ENCODE measurements at regions not wholly inside any gene's neighbourhood (a gene's known extent, or its start where the extent isn't known, plus 50 kb on each side); places are given as distances from the start of the nearest gene placed in this dataset.

- DNase-seq (ENCODE audit: low read depth, low spot score): no peak
- H3K4me2 ChIP-seq (ENCODE audit: control insufficient read depth, extremely low read depth, insufficient read depth, low read depth, low read length): peak overlapping the region; percentile 70
- H3K9me1 ChIP-seq (ENCODE audit: control insufficient read depth, extremely low read depth, insufficient read depth, low read length): no peaks in the 10 kb centered on the region
- H3K36me3 ChIP-seq (ENCODE audit: control insufficient read depth in 2 of 2, extremely low read depth in 1 of 2, insufficient read depth in 2 of 2, low read length in 2 of 2): no peaks in the 10 kb centered on the region
- no peaks in the 10 kb centered on the region for H3K27me3 ChIP-seq (ENCODE audit: control insufficient read depth, extremely low read depth, insufficient read depth, low read length)
- peak overlapping the region; percentile 45 for H3K27ac ChIP-seq (ENCODE audit: control insufficient read depth, insufficient read depth, low read length)
- H4K20me1 ChIP-seq (ENCODE audit: control insufficient read depth, extremely low read depth, insufficient read depth, low read length): no peaks in the 10 kb centered on the region
- H3K9ac ChIP-seq (ENCODE audit: control insufficient read depth, extremely low read depth, insufficient read depth, low read length): peak overlapping the region; percentile 46
- peak overlapping the region in 1 of 3 experiments; percentile 36 for H3K4me3 ChIP-seq (ENCODE audit: control insufficient read depth in 2 of 3, extremely low read depth in 1 of 3, insufficient read depth in 2 of 3, low read depth in 1 of 3, low read length in 3 of 3)
- H3K4me1 ChIP-seq (ENCODE audit: control insufficient read depth, extremely low read depth, insufficient read depth, low read length): peaks cover 61% of the 10 kb centered on the region
- H2AFZ ChIP-seq (ENCODE audit: control insufficient read depth, low read length): peak overlapping the region; percentile 21
- TF ChIP-seq EZH2 (IDR thresholded peaks at IDR 0.05; ENCODE audit: low read length) (no peak), CTCF (optimal IDR thresholded peaks at IDR 0.05 in 1 of 3, IDR thresholded peaks at IDR 0.05 in 1 of 3, conservative IDR thresholded peaks at IDR 0.05 in 1 of 3; ENCODE audit: extremely low read depth in 1 of 3, insufficient read depth in 2 of 3, low read length in 3 of 3) (no peak)
- dilution Hi-C loops (cut with MboI; ENCODE audit: extremely low pct_ligation_motif_present, low sequenced_read_pairs): no loop called here
- FAIRE-seq: peak; percentile 91
- no peaks in the 10 kb centered on the region for H3K79me2 ChIP-seq (ENCODE audit: control insufficient read depth, insufficient read depth, low read length)
- no peaks in the 10 kb centered on the region for H3K9me3 ChIP-seq (ENCODE audit: control insufficient read depth, low read depth, low read length)
These were observed 86.2 kb upstream of the THBS2 start for GRCh38 chr6:169339731-169340309.

GRCh38 chr6:169339025-169339424 is 85.4 kb upstream of the THBS2 start:
- no peaks in the 10 kb centered on the region for H3K79me2 ChIP-seq (ENCODE audit: control insufficient read depth, insufficient read depth, low read length)
- no peaks in the 10 kb centered on the region for H3K36me3 ChIP-seq (ENCODE audit: control insufficient read depth in 2 of 2, extremely low read depth in 1 of 2, insufficient read depth in 2 of 2, low read length in 2 of 2)
- no peaks in the 10 kb centered on the region for H3K9me1 ChIP-seq (ENCODE audit: control insufficient read depth, extremely low read depth, insufficient read depth, low read length)
- no peaks in the 10 kb centered on the region for H4K20me1 ChIP-seq (ENCODE audit: control insufficient read depth, extremely low read depth, insufficient read depth, low read length)
- dilution Hi-C loops (cut with MboI; ENCODE audit: extremely low pct_ligation_motif_present, low sequenced_read_pairs): no loop called here
- H3K4me1 ChIP-seq (ENCODE audit: control insufficient read depth, extremely low read depth, insufficient read depth, low read length): peaks cover 55% of the 10 kb centered on the region
- FAIRE-seq (no peak), DNase-seq (ENCODE audit: low read depth, low spot score) (no peak)
- H3K9me3 ChIP-seq (ENCODE audit: control insufficient read depth, low read depth, low read length): no peaks in the 10 kb centered on the region
- H3K4me2 ChIP-seq (ENCODE audit: control insufficient read depth, extremely low read depth, insufficient read depth, low read depth, low read length): no peak overlapping the region
- H3K27me3 ChIP-seq (ENCODE audit: control insufficient read depth, extremely low read depth, insufficient read depth, low read length): no peaks in the 10 kb centered on the region
- H3K9ac ChIP-seq (ENCODE audit: control insufficient read depth, extremely low read depth, insufficient read depth, low read length): no peak overlapping the region
- no peak overlapping the region for H3K4me3 ChIP-seq (ENCODE audit: control insufficient read depth in 2 of 3, extremely low read depth in 1 of 3, insufficient read depth in 2 of 3, low read depth in 1 of 3, low read length in 3 of 3)
- H3K27ac ChIP-seq (ENCODE audit: control insufficient read depth, insufficient read depth, low read length): no peak overlapping the region
- H2AFZ ChIP-seq (ENCODE audit: control insufficient read depth, low read length): no peak overlapping the region
- TF ChIP-seq EZH2 (IDR thresholded peaks at IDR 0.05; ENCODE audit: low read length) (no peak), CTCF (optimal IDR thresholded peaks at IDR 0.05 in 1 of 3, IDR thresholded peaks at IDR 0.05 in 1 of 3, conservative IDR thresholded peaks at IDR 0.05 in 1 of 3; ENCODE audit: extremely low read depth in 1 of 3, insufficient read depth in 2 of 3, low read length in 3 of 3) (no peak)

Data from keratinocyte (primary cell).